Heart right ventricle (tissue), 16 donors: ENCODE measurements at regions not wholly inside any gene's neighbourhood (a gene's known extent, or its start where the extent isn't known, plus 50 kb on each side); places are given as distances from the start of the nearest gene placed in this dataset.

Experiments used
- ATAC-seq, 8 donors: fragments of 200-7000 bp; cut with Tn5 transposase; one replicate each; pipeline ENCODE4 v1.9.1; 2020; ENCODE audit warnings: mild to moderate bottlenecking in 8 of 8, moderate library complexity in 8 of 8, moderate number of reproducible peaks in 1 of 8
- DNase-seq, 2 donors: peaks; one replicate each; pipeline ENCODE4 v3.0.0-alpha.2; 2020
- H3K27ac ChIP-seq, 10 donors: fragments of 200-600 bp; sonication (generic) in 2 of 10; one replicate each; pipeline versions ENCODE4 v1.5.0 to v1.8.0; 2020 to 2022; ENCODE audit warnings: mild to moderate bottlenecking in 3 of 10
- H3K27me3 ChIP-seq, 7 donors: fragments of 200-600 bp; one replicate each; pipeline ENCODE4 v1.8.0; 2021 to 2022; ENCODE audit warnings: mild to moderate bottlenecking in 2 of 7
- H3K36me3 ChIP-seq, 9 donors: fragments of 200-600 bp; sonication (generic) in 1 of 9; one replicate each; pipeline versions ENCODE4 v1.5.0 to v1.8.0; 2020 to 2022; ENCODE audit warnings: mild to moderate bottlenecking in 2 of 9
- H3K4me1 ChIP-seq, 9 donors: fragments of 200-600 bp; sonication (generic) in 1 of 9; one replicate each; pipeline versions ENCODE4 v1.5.0 to v1.8.0; 2020 to 2022; ENCODE audit warnings: mild to moderate bottlenecking in 4 of 9
- H3K4me3 ChIP-seq, 10 donors: fragments of 200-600 bp; sonication (generic) in 2 of 10; one replicate each; pipeline versions ENCODE4 v1.5.0 to v1.8.0; 2020 to 2022; ENCODE audit warnings: mild to moderate bottlenecking in 7 of 10, moderate library complexity in 2 of 10
- H3K9me3 ChIP-seq, 11 donors: fragments of 200-600 bp in 10 of 11; sonication (generic) in 2 of 11; one replicate each; pipeline versions ENCODE4 v1.5.0 to v1.8.0; 2013 to 2022; ENCODE audit warnings: mild to moderate bottlenecking in 2 of 11, control low read depth in 1 of 11, moderate library complexity in 1 of 11
- WGBS, 2 donors: extraction: QIAGEN DNeasy Blood & Tissue Kit; methylation state at CpG; one replicate each; pipeline ENCODE4 v1.1.7; 2013; ENCODE audit warnings: inconsistent platforms in 1 of 2; 5-methylcytosine and 5-hydroxymethylcytosine counted together
- intact Hi-C, 10 donors: fragments of 100-400 bp; cut with DNase I; formaldehyde crosslinking; loops; one replicate each; pipeline versions ENCODE4 v1.11.1 to v1.14.2; 2022
- TF ChIP-seq, protein P1 (sequence below), 9 donors: fragments of 200-600 bp; sonication (generic) in 2 of 9; IDR thresholded peaks; one replicate each; pipeline versions ENCODE4 v1.5.0 to v1.8.0; 2021 to 2022; ENCODE audit warnings: antibody characterized with exemption in 9 of 9, mild to moderate bottlenecking in 5 of 9, moderate library complexity in 1 of 9
- donor health status: Arrhythmogenic right ventricular cardiomyopathy.
- donor health status: ischemic (EF 13 %, LVEDD 7.1; RV severe dilation, severe dysfunction).
- donor health status: healthy with polysubstance abuse.
- donor health status: DM: no; HTN: yes; CAD: no.
- donor health status: DM: no; HTN: no; CAD: no.
- donor health status: ischemic (EF 25% LVEDD 6.9; RV normal size, moderate dysfunction).
- donor health status: ischemic (EF 25% LVEDD 5.7; RV mildly dilated, moderate dysfunction).
- donor health status: healthy.
- donor health status: DM: yes; HTN: yes; CAD: no.
- donor health status: Ischemic cardiomyopathy.
- donor health status: ischemic (EF 35%, LVEDD 5.7; RV mildly dilated, moderate dysfunction).
- donor health status: nonischemic (EF 11% LVEDD 7.7; RV severe dilation, severe dysfunction).
- donor health status: DM: yes; HTN: yes; CAD: no.
- donor health status: PGD.
- donor health status: ischemic (EF 29% LVEDD 5.4; RV normal size, mild dysfunction).
- donor health status: nonischemic (EF 23%, LVEDD 6.1; RV moderate dilation, normal function).

DNA sequence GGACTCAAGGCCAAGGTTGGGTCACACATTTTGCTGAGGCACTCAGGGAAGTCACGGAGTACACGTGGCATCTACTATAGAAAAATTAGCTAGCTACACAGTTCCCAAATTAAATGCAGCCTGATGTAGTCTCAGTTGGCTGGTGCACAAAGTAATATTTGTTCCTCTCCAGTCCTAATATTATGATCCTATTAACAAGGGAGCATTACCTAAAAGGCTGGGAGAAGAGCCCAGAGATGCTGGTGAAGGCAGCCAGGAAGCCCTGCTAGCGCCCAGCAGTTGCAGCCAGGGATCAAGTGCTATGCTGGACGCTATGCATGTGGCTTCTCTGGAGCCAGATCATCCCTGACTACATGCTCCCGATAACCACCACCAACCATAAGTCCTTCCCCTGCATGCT is 88.0 kb upstream of the GSC start:
- TF ChIP-seq, protein P1, sequence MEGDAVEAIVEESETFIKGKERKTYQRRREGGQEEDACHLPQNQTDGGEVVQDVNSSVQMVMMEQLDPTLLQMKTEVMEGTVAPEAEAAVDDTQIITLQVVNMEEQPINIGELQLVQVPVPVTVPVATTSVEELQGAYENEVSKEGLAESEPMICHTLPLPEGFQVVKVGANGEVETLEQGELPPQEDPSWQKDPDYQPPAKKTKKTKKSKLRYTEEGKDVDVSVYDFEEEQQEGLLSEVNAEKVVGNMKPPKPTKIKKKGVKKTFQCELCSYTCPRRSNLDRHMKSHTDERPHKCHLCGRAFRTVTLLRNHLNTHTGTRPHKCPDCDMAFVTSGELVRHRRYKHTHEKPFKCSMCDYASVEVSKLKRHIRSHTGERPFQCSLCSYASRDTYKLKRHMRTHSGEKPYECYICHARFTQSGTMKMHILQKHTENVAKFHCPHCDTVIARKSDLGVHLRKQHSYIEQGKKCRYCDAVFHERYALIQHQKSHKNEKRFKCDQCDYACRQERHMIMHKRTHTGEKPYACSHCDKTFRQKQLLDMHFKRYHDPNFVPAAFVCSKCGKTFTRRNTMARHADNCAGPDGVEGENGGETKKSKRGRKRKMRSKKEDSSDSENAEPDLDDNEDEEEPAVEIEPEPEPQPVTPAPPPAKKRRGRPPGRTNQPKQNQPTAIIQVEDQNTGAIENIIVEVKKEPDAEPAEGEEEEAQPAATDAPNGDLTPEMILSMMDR (IDR thresholded peaks at IDR 0.05) = no peak
- Histone ChIP-seq H3K27ac (no peak overlapping the region), H3K4me1 (no peaks in the 10 kb centered on the region), H3K27me3 (peaks cover 0 to 53% (median 18%) of the 10 kb centered on the region in 7 donors), H3K36me3 (no peaks in the 10 kb centered on the region), H3K9me3 (peaks cover 0 to 14% (median 4%) of the 10 kb centered on the region in 11 donors), H3K4me3 (no peak overlapping the region)
- 64 to 66% methylated on average over 5 of the region's 5 CpGs for WGBS, 2 donors
- DNase-seq = no peak
- peak in 1 of 8 donors; percentile 38 for ATAC-seq
- intact Hi-C loops = no loop called here

DNA sequence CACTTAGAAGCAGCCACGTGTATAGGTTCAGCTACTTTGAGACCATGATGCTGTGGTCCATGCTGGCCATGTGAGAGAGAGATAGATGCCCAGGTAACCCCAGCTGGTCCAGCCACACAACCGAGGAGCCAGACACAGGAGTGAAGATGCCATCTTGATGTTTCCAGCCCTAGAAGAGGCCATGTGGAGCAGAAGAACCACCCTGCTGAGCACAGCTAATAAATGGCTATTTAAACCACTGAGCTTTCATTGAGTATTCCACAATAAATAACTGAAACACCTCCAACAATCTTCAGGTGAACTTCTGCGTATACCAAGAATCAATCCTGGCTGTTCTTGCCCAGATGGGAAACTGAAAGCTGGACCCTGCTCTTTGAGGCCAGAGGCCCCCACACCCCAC is 84.0 kb upstream of the GSC start:
- ATAC-seq (no peak), DNase-seq (no peak)
- H3K27ac ChIP-seq = no peak overlapping the region
- H3K36me3 ChIP-seq = no peaks in the 10 kb centered on the region
- H3K4me1 ChIP-seq = peaks cover 0 to 8% (median 0%) of the 10 kb centered on the region in 9 donors
- peaks cover 0 to 14% (median 4%) of the 10 kb centered on the region in 11 donors for H3K9me3 ChIP-seq
- intact Hi-C loops = no loop called here
- H3K4me3 ChIP-seq = no peak overlapping the region
- TF ChIP-seq, protein P1 (IDR thresholded peaks at IDR 0.05) = no peak
- 77 to 85% methylated on average over 3 of the region's 3 CpGs for WGBS, 2 donors
- H3K27me3 ChIP-seq = peaks cover 0 to 22% (median 0%) of the 10 kb centered on the region in 7 donors

DNA sequence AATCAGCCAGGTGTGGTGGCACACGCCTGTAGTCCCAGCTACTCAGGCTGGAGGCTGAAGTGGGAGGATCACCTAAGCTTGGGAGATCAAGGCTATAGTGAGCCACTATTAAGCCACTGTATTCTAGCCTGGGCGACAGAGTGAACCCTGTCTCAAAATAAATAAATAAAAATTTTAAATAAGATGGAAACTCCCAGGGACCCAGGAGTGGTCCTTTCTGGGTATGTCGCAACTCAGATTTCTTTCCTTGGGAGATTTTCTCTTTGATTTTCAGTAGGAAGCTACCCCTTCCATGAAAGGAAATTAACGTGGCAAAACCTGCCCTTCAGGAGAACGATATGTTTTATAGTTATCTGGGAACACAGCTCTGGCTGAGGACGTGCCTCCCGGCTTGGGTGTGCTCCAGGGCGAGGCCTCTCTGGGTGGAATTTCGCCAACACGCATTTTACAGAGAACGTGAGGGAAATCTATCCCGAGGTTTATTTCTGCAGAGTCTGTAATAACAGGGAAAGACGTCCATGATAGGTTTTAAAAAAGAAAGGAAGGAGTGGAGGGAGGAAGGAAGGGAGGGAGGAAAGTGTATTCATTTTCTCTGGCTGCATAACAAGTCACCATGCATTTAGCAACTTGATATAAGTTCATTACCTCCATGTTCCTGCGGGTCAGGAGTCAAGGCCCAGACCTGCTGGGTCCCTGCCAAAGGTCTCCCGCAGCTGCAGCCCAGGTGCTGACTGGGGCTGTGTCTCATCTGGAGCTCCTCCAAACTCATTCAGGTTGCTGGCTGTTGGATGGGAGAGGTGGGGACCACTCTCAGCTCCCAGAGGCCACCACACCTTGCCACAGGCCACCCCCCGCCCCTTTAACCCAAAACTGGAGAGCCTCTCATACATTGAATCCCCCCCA is 80.6 kb upstream of the GSC start:
- WGBS, 2 donors = 60 to 66% methylated on average over 16 of the region's 16 CpGs
- DNase-seq (no peak), ATAC-seq (peak in 3 of 8 donors; percentile 7 to 54 (median 29))
- intact Hi-C loops = no loop called here
- Histone ChIP-seq H3K27ac (no peak overlapping the region), H3K27me3 (peaks cover 0 to 15% (median 0%) of the 10 kb centered on the region in 7 donors), H3K9me3 (peaks cover 0 to 21% (median 4%) of the 10 kb centered on the region in 11 donors), H3K4me1 (peaks cover 0 to 8% (median 0%) of the 10 kb centered on the region in 9 donors), H3K36me3 (no peaks in the 10 kb centered on the region), H3K4me3 (no peak overlapping the region)
- TF ChIP-seq, protein P1 (IDR thresholded peaks at IDR 0.05) = no peak

DNA sequence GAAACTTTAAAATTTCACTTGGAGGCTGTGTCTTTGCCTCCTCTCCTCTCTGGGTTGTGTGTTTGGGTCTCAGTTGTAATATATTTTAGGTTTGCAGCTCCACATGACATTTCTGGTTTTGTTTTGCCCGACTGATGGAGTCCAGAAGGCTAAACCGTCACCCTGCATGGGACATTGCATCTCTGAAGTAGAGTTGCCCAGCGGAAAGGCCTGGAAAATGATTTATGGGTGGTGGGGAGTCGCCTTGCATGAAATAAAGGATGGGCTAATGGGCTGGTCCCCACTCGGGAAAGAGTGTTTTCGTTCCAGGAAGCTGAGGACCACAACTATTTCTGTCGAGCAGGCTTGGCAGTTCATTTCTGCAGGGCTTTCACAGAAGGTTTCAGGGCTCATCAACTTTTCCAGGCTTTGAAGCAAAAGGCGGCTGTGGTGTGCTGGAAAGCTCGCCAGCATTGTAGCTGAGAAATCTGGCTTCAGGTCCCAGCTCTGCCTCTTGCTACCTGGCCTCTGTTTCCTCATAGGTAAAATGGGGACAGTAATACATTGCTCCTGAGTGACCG is 74.8 kb upstream of the GSC start:
- Histone ChIP-seq H3K36me3 (no peaks in the 10 kb centered on the region), H3K27me3 (peaks cover 0 to 9% (median 0%) of the 10 kb centered on the region in 7 donors), H3K9me3 (peaks cover 0 to 6% (median 0%) of the 10 kb centered on the region in 11 donors), H3K4me3 (no peak overlapping the region), H3K4me1 (no peaks in the 10 kb centered on the region), H3K27ac (no peak overlapping the region)
- intact Hi-C loops = loop anchor here in 1 of 10 donors (5.0 kb wide), 1 partner anchor 1978 kb away; no protein-coding TSS in a partner anchor
- TF ChIP-seq, protein P1 (IDR thresholded peaks at IDR 0.05) = no peak
- ATAC-seq = no peak
- 80 to 81% methylated on average over 10 of the region's 10 CpGs for WGBS, 2 donors
- no peak for DNase-seq
